GM12892 (cell line): ENCODE measurements at regions not wholly inside any gene's neighbourhood (a gene's known extent, or its start where the extent isn't known, plus 50 kb on each side); places are given as distances from the start of the nearest gene placed in this dataset.

Source experiments
- POLR2A ChIP-seq: IDR thresholded peaks from 2 replicates; pipeline ENCODE4 v1.6.1; 2011; ENCODE audit warnings: low read depth, low read length, control low read depth
- POLR2AphosphoS5 ChIP-seq: IDR thresholded peaks from 2 replicates; pipeline ENCODE4 v1.6.1; 2011; ENCODE audit warnings: low read depth, low read length, control low read depth

GRCh38 chr16:85517154-85517553 is 96.0 kb upstream of the GSE1 start:
- TF ChIP-seq POLR2AphosphoS5 (no peak), POLR2A (no peak)
